Kidney epithelial cell (primary cell): ENCODE measurements at regions not wholly inside any gene's neighbourhood (a gene's known extent, or its start where the extent isn't known, plus 50 kb on each side); places are given as distances from the start of the nearest gene placed in this dataset.

Experiments
- DNase-seq: peaks from one replicate; pipeline ENCODE4 v3.0.0-alpha.2; 2010; ENCODE audit warnings: low read depth
- H3K27me3 ChIP-seq: 2 replicates; pipeline ENCODE4 v1.6.0; 2011; ENCODE audit warnings: low read length; ENCODE audit not compliant: control insufficient read depth, insufficient read depth
- H3K36me3 ChIP-seq: 2 replicates; pipeline ENCODE4 v1.5.1; 2011; ENCODE audit warnings: low read length; ENCODE audit not compliant: control insufficient read depth, insufficient read depth
- H3K4me3 ChIP-seq: 2 replicates; pipeline ENCODE4 v1.5.1; 2011; ENCODE audit warnings: low read depth, mild to moderate bottlenecking, control low read depth, low read length
- CTCF ChIP-seq: IDR thresholded peaks from 2 replicates; pipeline ENCODE4 v1.5.1; 2011; ENCODE audit warnings: mild to moderate bottlenecking, moderate library complexity, low read length, control low read depth, inconsistent platforms; ENCODE audit not compliant: insufficient read depth, poor library complexity, severe bottlenecking

GRCh38 chr10:59125666-59126065 is 50.8 kb upstream of the PHYHIPL start:
- Histone ChIP-seq H3K36me3 (no peaks in the 10 kb centered on the region), H3K27me3 (no peaks in the 10 kb centered on the region), H3K4me3 (no peak overlapping the region)
- no peak for DNase-seq
- TF ChIP-seq CTCF = no peak

GRCh38 chr10:59126261-59126660 is 50.2 kb upstream of the PHYHIPL start:
- no peak for DNase-seq
- Histone ChIP-seq H3K4me3 (no peak overlapping the region), H3K27me3 (no peaks in the 10 kb centered on the region), H3K36me3 (no peaks in the 10 kb centered on the region)
- TF ChIP-seq CTCF = no peak
